ENCODE measurements at regions not wholly inside any gene's neighbourhood (a gene's known extent, or its start where the extent isn't known, plus 50 kb on each side); places are given as distances from the start of the nearest gene placed in this dataset.
"Not testable (repeated sequence)": the region's sequence is repeated elsewhere in the genome, so short reads cannot be mapped to it uniquely, and the experiment has no call there.

GRCh38 chr4:127352220-127353113 is 280.3 kb upstream of the INTU start:
- no peaks in the 10 kb centered on the region for H3K36me3 ChIP-seq (ENCODE audit: control insufficient read depth, insufficient read depth, low read length)
- H3K4me1 ChIP-seq (ENCODE audit: control insufficient read depth, insufficient read depth, low read length), result peaks cover 3% of the 10 kb centered on the region
- DNase-seq, result peak; percentile 56
- no peaks in the 10 kb centered on the region for H3K27me3 ChIP-seq (ENCODE audit: control insufficient read depth, insufficient read depth, low read length)
- WGBS (ENCODE audit: insufficient coverage), result 48% methylated on average over 4 of the region's 7 CpGs
- peak overlapping the region; percentile 10 for H3K27ac ChIP-seq (ENCODE audit: low read length)
- H3K4me3 ChIP-seq (ENCODE audit: low read length), result no peak overlapping the region
- H3K9me3 ChIP-seq (replicated peaks; ENCODE audit: control insufficient read depth, low read depth, low read length), result no peaks in the 10 kb centered on the region

DNA sequence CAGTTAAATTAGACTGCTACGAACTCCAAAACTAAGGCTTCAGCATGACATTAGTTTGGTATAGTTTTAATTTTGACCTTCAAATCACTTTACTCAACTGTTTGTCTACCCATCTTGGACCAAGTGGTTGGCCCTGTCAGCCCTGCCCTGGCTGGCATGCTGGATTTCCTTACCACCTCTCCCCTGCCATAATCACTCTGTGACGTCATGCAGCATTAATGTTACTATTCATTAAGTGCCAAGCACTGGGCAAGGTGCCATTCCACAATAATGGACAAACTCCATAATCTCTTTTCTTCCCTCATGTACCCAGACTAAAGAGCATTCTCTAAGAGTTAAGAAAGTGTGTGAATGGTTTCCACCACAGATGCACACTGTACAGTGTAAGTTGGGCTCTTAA is 277.0 kb upstream of the INTU start:
- DNase-seq, result peak; percentile 9
- H3K36me3 ChIP-seq (ENCODE audit: control insufficient read depth, insufficient read depth, low read length), result no peaks in the 10 kb centered on the region
- 60% methylated on average over 1 of the region's 2 CpGs for WGBS (ENCODE audit: insufficient coverage)
- no peak overlapping the region for H3K27ac ChIP-seq (ENCODE audit: low read length)
- H3K4me1 ChIP-seq (ENCODE audit: control insufficient read depth, insufficient read depth, low read length), result peaks cover 3% of the 10 kb centered on the region
- H3K27me3 ChIP-seq (ENCODE audit: control insufficient read depth, insufficient read depth, low read length), result no peaks in the 10 kb centered on the region
- no peak overlapping the region for H3K4me3 ChIP-seq (ENCODE audit: low read length)
- no peaks in the 10 kb centered on the region for H3K9me3 ChIP-seq (replicated peaks; ENCODE audit: control insufficient read depth, low read depth, low read length)

DNA sequence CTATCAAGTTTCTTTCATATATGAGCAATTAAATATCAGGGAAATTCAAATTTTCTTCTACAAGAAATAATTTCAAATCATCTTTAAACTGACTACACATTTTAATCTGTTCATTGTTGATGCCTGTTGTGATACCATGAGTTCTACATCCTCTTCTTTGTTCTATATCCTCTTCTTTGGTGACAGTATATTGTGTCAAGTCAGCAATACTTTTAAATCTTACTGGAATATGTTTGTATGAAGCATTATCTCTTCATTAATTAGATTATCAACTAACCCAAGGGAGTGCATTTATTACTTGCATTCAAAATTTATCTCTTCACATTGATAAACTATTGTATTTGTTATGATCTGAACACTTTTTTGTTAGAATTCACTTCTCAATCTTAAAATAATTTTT is 275.0 kb upstream of the INTU start:
- H3K4me3 ChIP-seq (ENCODE audit: low read length), result no peak overlapping the region
- H3K27me3 ChIP-seq (ENCODE audit: control insufficient read depth, insufficient read depth, low read length), result no peaks in the 10 kb centered on the region
- H3K4me1 ChIP-seq (ENCODE audit: control insufficient read depth, insufficient read depth, low read length), result no peaks in the 10 kb centered on the region
- H3K27ac ChIP-seq (ENCODE audit: low read length), result no peak overlapping the region
- no peaks in the 10 kb centered on the region for H3K9me3 ChIP-seq (replicated peaks; ENCODE audit: control insufficient read depth, low read depth, low read length)
- DNase-seq, result no peak
- no peaks in the 10 kb centered on the region for H3K36me3 ChIP-seq (ENCODE audit: control insufficient read depth, insufficient read depth, low read length)

DNA sequence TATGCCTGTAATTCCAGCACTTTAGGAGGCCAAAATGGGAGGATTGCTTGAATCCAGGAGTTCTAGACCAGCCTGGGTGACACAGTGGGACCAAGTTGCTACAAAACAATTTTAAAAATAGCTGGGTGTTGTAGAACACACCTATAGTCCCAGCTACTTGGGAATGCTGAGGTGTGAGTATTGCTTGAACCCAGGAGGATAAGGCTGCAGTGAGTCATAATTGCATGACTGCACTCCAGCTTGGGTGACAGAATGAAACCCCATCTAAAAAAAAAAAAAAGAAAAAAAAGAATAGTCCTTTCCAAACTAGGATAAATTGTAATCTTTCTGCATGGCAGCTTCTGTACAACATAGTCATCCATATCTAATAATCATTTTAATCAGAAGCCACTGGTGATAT is 270.1 kb upstream of the INTU start:
- no peaks in the 10 kb centered on the region for H3K27me3 ChIP-seq (ENCODE audit: control insufficient read depth, insufficient read depth, low read length)
- no peak overlapping the region for H3K27ac ChIP-seq (ENCODE audit: low read length)
- no peak overlapping the region for H3K4me3 ChIP-seq (ENCODE audit: low read length)
- H3K9me3 ChIP-seq (replicated peaks; ENCODE audit: control insufficient read depth, low read depth, low read length), result no peaks in the 10 kb centered on the region
- no peaks in the 10 kb centered on the region for H3K4me1 ChIP-seq (ENCODE audit: control insufficient read depth, insufficient read depth, low read length)
- no peak for DNase-seq
- H3K36me3 ChIP-seq (ENCODE audit: control insufficient read depth, insufficient read depth, low read length), result no peaks in the 10 kb centered on the region

- H3K27ac ChIP-seq (ENCODE audit: low read length), result no peak overlapping the region
- H3K9me3 ChIP-seq (replicated peaks; ENCODE audit: control insufficient read depth, low read depth, low read length), result no peaks in the 10 kb centered on the region
- H3K4me3 ChIP-seq (ENCODE audit: low read length), result no peak overlapping the region
- H3K4me1 ChIP-seq (ENCODE audit: control insufficient read depth, insufficient read depth, low read length), result no peaks in the 10 kb centered on the region
- 89% methylated on average over 2 of the region's 3 CpGs for WGBS (ENCODE audit: insufficient coverage)
- no peaks in the 10 kb centered on the region for H3K27me3 ChIP-seq (ENCODE audit: control insufficient read depth, insufficient read depth, low read length)
- DNase-seq, result no peak
- H3K36me3 ChIP-seq (ENCODE audit: control insufficient read depth, insufficient read depth, low read length), result no peaks in the 10 kb centered on the region
Observed at GRCh38 chr4:127364397-127364796, 268.4 kb upstream of the INTU start.

DNA sequence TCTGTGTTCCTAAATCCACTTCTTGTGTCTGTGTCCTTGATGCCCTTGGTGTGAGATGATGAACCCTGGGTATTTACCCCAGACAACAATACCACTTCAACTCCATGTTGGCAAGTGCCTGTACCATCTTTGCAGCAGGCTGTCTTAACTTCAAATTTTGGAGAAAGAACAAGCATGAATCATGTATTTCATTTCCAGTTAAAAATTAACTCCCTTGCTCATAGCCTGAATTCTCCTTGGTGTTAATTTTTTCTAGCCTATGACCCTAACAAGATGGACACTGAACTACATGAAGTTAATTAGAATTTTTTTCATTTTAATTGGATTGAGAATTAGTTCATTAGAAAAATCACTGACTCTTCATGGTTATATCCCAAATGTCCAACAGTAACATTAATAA is 267.8 kb upstream of the INTU start:
- H3K27ac ChIP-seq (ENCODE audit: low read length), result no peak overlapping the region
- H3K4me3 ChIP-seq (ENCODE audit: low read length), result no peak overlapping the region
- H3K4me1 ChIP-seq (ENCODE audit: control insufficient read depth, insufficient read depth, low read length), result no peaks in the 10 kb centered on the region
- no peaks in the 10 kb centered on the region for H3K9me3 ChIP-seq (replicated peaks; ENCODE audit: control insufficient read depth, low read depth, low read length)
- no peak for DNase-seq
- H3K27me3 ChIP-seq (ENCODE audit: control insufficient read depth, insufficient read depth, low read length), result no peaks in the 10 kb centered on the region
- H3K36me3 ChIP-seq (ENCODE audit: control insufficient read depth, insufficient read depth, low read length), result no peaks in the 10 kb centered on the region

DNA sequence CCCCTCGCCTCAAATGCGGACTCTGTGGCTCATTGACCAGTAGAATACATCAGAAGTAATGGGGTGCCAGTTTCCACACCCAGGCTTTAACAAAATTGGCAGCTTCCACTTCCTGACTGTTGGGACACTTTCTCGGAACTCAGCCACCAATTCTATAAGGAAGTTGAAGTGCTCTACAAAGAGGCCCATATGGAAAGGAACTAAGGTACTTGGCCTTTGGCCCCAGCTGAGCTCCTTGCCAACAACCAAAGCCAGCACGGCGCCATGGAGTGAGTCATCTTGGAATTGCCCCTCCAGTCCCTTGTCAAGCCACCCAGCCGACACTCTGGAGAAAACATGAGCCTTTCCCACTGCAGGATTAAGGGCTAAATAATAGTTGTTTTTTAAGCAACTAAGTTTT is 262.2 kb upstream of the INTU start:
- no peaks in the 10 kb centered on the region for H3K36me3 ChIP-seq (ENCODE audit: control insufficient read depth, insufficient read depth, low read length)
- no peak overlapping the region for H3K27ac ChIP-seq (ENCODE audit: low read length)
- H3K4me3 ChIP-seq (ENCODE audit: low read length), result no peak overlapping the region
- no peaks in the 10 kb centered on the region for H3K27me3 ChIP-seq (ENCODE audit: control insufficient read depth, insufficient read depth, low read length)
- no peaks in the 10 kb centered on the region for H3K9me3 ChIP-seq (replicated peaks; ENCODE audit: control insufficient read depth, low read depth, low read length)
- WGBS (ENCODE audit: insufficient coverage), result no CpG with 5 or more reads among the region's 6 CpGs
- DNase-seq, result peak; percentile 15
- no peaks in the 10 kb centered on the region for H3K4me1 ChIP-seq (ENCODE audit: control insufficient read depth, insufficient read depth, low read length)

DNA sequence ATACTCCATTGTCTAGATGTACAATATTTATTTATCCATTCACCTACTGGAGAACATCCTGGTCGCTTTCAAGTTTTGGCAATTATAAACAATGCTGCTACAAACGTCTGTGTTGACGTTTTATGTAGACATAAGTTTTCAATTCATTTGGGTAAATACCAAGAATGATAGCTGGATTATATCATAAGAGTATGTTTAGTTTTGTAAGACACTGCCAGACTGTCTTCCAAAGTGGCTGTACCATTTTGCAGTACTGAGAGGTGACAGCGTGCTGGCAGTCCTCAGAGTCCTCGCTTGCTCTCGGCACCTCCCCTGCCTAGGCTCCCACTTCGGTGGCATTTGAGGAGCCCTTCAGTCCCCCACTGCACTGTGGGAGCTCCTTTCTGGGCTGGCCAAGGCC is 253.3 kb upstream of the INTU start:
- WGBS (ENCODE audit: insufficient coverage), result 90% methylated on average over 3 of the region's 7 CpGs
- H3K4me3 ChIP-seq (ENCODE audit: low read length), result no peak overlapping the region

DNA sequence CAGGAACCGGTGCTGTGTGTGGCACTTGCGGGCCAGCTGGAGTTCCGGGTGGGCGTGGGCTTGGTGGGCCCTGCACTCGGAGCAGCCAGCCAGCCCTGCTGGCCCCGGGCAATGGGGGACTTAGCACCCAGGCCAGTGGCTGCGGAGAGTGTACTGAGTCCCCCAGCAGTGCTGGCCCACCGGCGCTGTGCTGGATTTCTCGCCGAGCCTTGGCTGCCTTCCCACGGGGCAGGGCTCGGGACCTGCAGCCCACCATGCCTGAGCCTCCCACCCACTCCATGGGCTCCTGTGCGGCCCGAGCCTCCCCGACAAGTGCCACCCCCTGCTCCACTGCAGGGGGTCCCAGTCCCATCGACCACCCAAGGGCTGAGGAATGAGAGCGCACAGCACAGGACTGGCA is 252.8 kb upstream of the INTU start:
- H3K4me1 ChIP-seq (ENCODE audit: control insufficient read depth, insufficient read depth, low read length), result not testable (repeated sequence)
- 96% methylated on average over 13 of the region's 18 CpGs for whole genome bisulfite sequencing (ENCODE audit: insufficient coverage)

More for the DNA sequence above, 253.3 kb upstream of the INTU start:
- Histone ChIP-seq H3K27ac (ENCODE audit: low read length) (no peak overlapping the region), H3K4me1 (ENCODE audit: control insufficient read depth, insufficient read depth, low read length) (no peaks in the 10 kb centered on the region), H3K36me3 (ENCODE audit: control insufficient read depth, insufficient read depth, low read length) (no peaks in the 10 kb centered on the region), H3K9me3 (replicated peaks; ENCODE audit: control insufficient read depth, low read depth, low read length) (no peaks in the 10 kb centered on the region), H3K27me3 (ENCODE audit: control insufficient read depth, insufficient read depth, low read length) (no peaks in the 10 kb centered on the region)
- DNase-seq, result no peak

DNA sequence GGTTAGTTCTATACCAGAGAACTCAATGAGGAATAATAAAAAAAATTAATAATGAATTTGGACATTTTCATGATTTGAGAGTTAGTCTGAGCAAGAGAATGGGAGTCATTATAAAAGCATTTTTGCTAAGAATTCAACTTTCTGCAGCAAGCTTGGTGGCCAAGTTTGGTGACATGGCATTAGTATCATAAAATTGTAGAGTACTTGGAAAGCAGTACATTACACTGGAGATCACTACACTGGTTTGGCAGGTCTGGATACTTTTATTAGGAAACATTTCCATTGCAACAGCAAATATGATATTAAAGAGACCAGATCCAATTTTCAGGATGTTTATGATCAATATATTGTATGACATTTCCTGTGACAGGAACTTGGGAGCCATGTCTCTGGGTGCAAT is 249.1 kb upstream of the INTU start:
- Histone ChIP-seq H3K27me3 (ENCODE audit: control insufficient read depth, insufficient read depth, low read length) (no peaks in the 10 kb centered on the region), H3K9me3 (replicated peaks; ENCODE audit: control insufficient read depth, low read depth, low read length) (no peaks in the 10 kb centered on the region), H3K36me3 (ENCODE audit: control insufficient read depth, insufficient read depth, low read length) (no peaks in the 10 kb centered on the region), H3K27ac (ENCODE audit: low read length) (no peak overlapping the region), H3K4me1 (ENCODE audit: control insufficient read depth, insufficient read depth, low read length) (no peaks in the 10 kb centered on the region), H3K4me3 (ENCODE audit: low read length) (no peak overlapping the region)
- DNase-seq, result no peak

More for the DNA sequence above, 252.8 kb upstream of the INTU start:
- not testable (repeated sequence) for H3K27ac ChIP-seq (ENCODE audit: low read length); H3K4me3 ChIP-seq (ENCODE audit: low read length); H3K36me3 ChIP-seq (ENCODE audit: control insufficient read depth, insufficient read depth, low read length); DNase-seq; H3K9me3 ChIP-seq (replicated peaks; ENCODE audit: control insufficient read depth, low read depth, low read length); H3K27me3 ChIP-seq (ENCODE audit: control insufficient read depth, insufficient read depth, low read length)

GRCh38 chr4:127394516-127394915 is 238.2 kb upstream of the INTU start:
- no peaks in the 10 kb centered on the region for H3K9me3 ChIP-seq (replicated peaks; ENCODE audit: control insufficient read depth, low read depth, low read length)
- H3K27ac ChIP-seq (ENCODE audit: low read length), result no peak overlapping the region
- whole genome bisulfite sequencing (ENCODE audit: insufficient coverage), result no CpG with 5 or more reads among the region's 2 CpGs
- no peaks in the 10 kb centered on the region for H3K27me3 ChIP-seq (ENCODE audit: control insufficient read depth, insufficient read depth, low read length)
- H3K4me3 ChIP-seq (ENCODE audit: low read length), result no peak overlapping the region
- H3K36me3 ChIP-seq (ENCODE audit: control insufficient read depth, insufficient read depth, low read length), result no peaks in the 10 kb centered on the region
- H3K4me1 ChIP-seq (ENCODE audit: control insufficient read depth, insufficient read depth, low read length), result no peaks in the 10 kb centered on the region
- peak; percentile 70 for DNase-seq
